HL-60 (cell line): ENCODE measurements at regions not wholly inside any gene's neighbourhood (a gene's known extent, or its start where the extent isn't known, plus 50 kb on each side); places are given as distances from the start of the nearest gene placed in this dataset.

Source experiments
- POLR2AphosphoS5 ChIP-seq: IDR thresholded peaks from 2 replicates; pipeline ENCODE4 v1.6.1; 2012; ENCODE audit warnings: low read depth
- REST ChIP-seq: IDR thresholded peaks from 2 replicates; pipeline ENCODE4 v1.6.1; 2012; ENCODE audit warnings: low read depth; ENCODE audit not compliant: insufficient replicate concordance
- SPI1 ChIP-seq: IDR thresholded peaks from 2 replicates; pipeline ENCODE4 v1.6.1; 2012; ENCODE audit warnings: low read depth, mild to moderate bottlenecking, borderline replicate concordance
- TF ChIP-seq, protein P1 (sequence below): IDR thresholded peaks from one replicate; pipeline ENCODE4 v1.5.1; 2011; ENCODE audit warnings: low read length, control low read depth, inconsistent platforms; ENCODE audit not compliant: insufficient read depth

DNA sequence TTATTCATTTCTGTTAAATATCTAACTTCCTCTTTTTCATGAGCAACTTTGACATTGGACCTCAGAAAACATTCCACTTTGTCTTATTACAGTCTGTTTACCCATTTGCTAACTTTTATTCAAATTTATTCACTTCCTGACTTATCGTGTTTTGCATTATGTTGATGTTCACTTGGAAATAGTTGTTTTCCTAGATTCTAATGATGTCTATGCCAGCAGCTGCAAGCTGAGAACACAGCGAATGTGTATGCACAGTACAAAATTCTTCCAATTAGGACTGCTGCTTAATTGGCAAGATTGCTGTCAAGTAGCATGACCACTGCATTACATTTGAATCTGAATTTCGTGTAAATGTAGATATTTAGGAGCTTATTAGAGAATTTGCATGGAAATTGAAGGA is 61.5 kb upstream of the GRIA4 start:
- TF ChIP-seq, protein P1, sequence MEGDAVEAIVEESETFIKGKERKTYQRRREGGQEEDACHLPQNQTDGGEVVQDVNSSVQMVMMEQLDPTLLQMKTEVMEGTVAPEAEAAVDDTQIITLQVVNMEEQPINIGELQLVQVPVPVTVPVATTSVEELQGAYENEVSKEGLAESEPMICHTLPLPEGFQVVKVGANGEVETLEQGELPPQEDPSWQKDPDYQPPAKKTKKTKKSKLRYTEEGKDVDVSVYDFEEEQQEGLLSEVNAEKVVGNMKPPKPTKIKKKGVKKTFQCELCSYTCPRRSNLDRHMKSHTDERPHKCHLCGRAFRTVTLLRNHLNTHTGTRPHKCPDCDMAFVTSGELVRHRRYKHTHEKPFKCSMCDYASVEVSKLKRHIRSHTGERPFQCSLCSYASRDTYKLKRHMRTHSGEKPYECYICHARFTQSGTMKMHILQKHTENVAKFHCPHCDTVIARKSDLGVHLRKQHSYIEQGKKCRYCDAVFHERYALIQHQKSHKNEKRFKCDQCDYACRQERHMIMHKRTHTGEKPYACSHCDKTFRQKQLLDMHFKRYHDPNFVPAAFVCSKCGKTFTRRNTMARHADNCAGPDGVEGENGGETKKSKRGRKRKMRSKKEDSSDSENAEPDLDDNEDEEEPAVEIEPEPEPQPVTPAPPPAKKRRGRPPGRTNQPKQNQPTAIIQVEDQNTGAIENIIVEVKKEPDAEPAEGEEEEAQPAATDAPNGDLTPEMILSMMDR = no peak
- TF ChIP-seq SPI1 (no peak), REST (no peak), POLR2AphosphoS5 (no peak)
